ENCODE measurements at regions not wholly inside any gene's neighbourhood (a gene's known extent, or its start where the extent isn't known, plus 50 kb on each side); places are given as distances from the start of the nearest gene placed in this dataset.

GRCh38 chr12:38409511-38409910, 92.9 kb downstream of the ALG10B start:
- TF ChIP-seq, protein P1, sequence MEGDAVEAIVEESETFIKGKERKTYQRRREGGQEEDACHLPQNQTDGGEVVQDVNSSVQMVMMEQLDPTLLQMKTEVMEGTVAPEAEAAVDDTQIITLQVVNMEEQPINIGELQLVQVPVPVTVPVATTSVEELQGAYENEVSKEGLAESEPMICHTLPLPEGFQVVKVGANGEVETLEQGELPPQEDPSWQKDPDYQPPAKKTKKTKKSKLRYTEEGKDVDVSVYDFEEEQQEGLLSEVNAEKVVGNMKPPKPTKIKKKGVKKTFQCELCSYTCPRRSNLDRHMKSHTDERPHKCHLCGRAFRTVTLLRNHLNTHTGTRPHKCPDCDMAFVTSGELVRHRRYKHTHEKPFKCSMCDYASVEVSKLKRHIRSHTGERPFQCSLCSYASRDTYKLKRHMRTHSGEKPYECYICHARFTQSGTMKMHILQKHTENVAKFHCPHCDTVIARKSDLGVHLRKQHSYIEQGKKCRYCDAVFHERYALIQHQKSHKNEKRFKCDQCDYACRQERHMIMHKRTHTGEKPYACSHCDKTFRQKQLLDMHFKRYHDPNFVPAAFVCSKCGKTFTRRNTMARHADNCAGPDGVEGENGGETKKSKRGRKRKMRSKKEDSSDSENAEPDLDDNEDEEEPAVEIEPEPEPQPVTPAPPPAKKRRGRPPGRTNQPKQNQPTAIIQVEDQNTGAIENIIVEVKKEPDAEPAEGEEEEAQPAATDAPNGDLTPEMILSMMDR (IDR thresholded peaks at IDR 0.05) = no peak
- TF ChIP-seq POLR2AphosphoS5 (IDR thresholded peaks at IDR 0.05) (no peak), POLR2A (IDR thresholded peaks at IDR 0.05) (no peak)
